ENCODE measurements at regions not wholly inside any gene's neighbourhood (a gene's known extent, or its start where the extent isn't known, plus 50 kb on each side); places are given as distances from the start of the nearest gene placed in this dataset.
"Not testable (repeated sequence)": the region's sequence is repeated elsewhere in the genome, so short reads cannot be mapped to it uniquely, and the experiment has no call there.

GRCh38 chr3:139145980-139146379, 101.3 kb upstream of the PRR23C start:
- TF ChIP-seq, protein P1, sequence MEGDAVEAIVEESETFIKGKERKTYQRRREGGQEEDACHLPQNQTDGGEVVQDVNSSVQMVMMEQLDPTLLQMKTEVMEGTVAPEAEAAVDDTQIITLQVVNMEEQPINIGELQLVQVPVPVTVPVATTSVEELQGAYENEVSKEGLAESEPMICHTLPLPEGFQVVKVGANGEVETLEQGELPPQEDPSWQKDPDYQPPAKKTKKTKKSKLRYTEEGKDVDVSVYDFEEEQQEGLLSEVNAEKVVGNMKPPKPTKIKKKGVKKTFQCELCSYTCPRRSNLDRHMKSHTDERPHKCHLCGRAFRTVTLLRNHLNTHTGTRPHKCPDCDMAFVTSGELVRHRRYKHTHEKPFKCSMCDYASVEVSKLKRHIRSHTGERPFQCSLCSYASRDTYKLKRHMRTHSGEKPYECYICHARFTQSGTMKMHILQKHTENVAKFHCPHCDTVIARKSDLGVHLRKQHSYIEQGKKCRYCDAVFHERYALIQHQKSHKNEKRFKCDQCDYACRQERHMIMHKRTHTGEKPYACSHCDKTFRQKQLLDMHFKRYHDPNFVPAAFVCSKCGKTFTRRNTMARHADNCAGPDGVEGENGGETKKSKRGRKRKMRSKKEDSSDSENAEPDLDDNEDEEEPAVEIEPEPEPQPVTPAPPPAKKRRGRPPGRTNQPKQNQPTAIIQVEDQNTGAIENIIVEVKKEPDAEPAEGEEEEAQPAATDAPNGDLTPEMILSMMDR (IDR thresholded peaks at IDR 0.05 in 2 of 3, conservative IDR thresholded peaks at IDR 0.05 in 1 of 3; ENCODE audit: control insufficient read depth in 2 of 3, extremely low read depth in 1 of 3, insufficient read depth in 1 of 3, low read depth in 3 of 3, low read length in 3 of 3) = not testable (repeated sequence)
- not testable (repeated sequence) for TF ChIP-seq POLR2A (IDR thresholded peaks at IDR 0.05; ENCODE audit: low read depth, low read length); JUND (IDR thresholded peaks at IDR 0.05; ENCODE audit: low read depth, low read length); ZNF384 (IDR thresholded peaks at IDR 0.05; ENCODE audit: borderline replicate concordance, low read depth, low read length); MYC (IDR thresholded peaks at IDR 0.05; ENCODE audit: insufficient read depth, insufficient read length, insufficient replicate concordance, low read length, severe bottlenecking)
- TF ChIP-seq, protein P2, sequence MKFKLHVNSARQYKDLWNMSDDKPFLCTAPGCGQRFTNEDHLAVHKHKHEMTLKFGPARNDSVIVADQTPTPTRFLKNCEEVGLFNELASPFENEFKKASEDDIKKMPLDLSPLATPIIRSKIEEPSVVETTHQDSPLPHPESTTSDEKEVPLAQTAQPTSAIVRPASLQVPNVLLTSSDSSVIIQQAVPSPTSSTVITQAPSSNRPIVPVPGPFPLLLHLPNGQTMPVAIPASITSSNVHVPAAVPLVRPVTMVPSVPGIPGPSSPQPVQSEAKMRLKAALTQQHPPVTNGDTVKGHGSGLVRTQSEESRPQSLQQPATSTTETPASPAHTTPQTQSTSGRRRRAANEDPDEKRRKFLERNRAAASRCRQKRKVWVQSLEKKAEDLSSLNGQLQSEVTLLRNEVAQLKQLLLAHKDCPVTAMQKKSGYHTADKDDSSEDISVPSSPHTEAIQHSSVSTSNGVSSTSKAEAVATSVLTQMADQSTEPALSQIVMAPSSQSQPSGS (IDR thresholded peaks at IDR 0.05; ENCODE audit: low read length) = not testable (repeated sequence)
- TF ChIP-seq, protein P3, sequence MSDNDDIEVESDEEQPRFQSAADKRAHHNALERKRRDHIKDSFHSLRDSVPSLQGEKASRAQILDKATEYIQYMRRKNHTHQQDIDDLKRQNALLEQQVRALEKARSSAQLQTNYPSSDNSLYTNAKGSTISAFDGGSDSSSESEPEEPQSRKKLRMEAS (IDR thresholded peaks at IDR 0.05; ENCODE audit: low read depth, low read length) = not testable (repeated sequence)

Data from GM12878 (cell line).